Transverse colon (tissue), 3 donors: ENCODE measurements at regions not wholly inside any gene's neighbourhood (a gene's known extent, or its start where the extent isn't known, plus 50 kb on each side); places are given as distances from the start of the nearest gene placed in this dataset.

Experiments used
- EP300 ChIP-seq: sonication (generic); formaldehyde crosslinking; IDR thresholded peaks from one replicate; pipeline ENCODE4 v1.6.1; 2017; ENCODE audit warnings: antibody characterized with exemption, low read depth
- POLR2A ChIP-seq: fragments of 450-650 bp; IDR thresholded peaks from one replicate; pipeline ENCODE4 v1.6.1; 2016; ENCODE audit warnings: antibody characterized with exemption, mild to moderate bottlenecking, moderate library complexity
- TF ChIP-seq, protein P1 (sequence below), 5 experiments: fragments of 200-600 bp in 3 of 5; fragments of 450-650 bp in 2 of 5; sonication (generic) in 3 of 5; IDR thresholded peaks; 1 replicate in 2 of 5; 2 replicates in 3 of 5; pipeline ENCODE4 v1.5.1; 2016 to 2017; ENCODE audit warnings: antibody characterized with exemption in 5 of 5, inconsistent platforms in 3 of 5, mild to moderate bottlenecking in 2 of 5, moderate library complexity in 1 of 5

DNA sequence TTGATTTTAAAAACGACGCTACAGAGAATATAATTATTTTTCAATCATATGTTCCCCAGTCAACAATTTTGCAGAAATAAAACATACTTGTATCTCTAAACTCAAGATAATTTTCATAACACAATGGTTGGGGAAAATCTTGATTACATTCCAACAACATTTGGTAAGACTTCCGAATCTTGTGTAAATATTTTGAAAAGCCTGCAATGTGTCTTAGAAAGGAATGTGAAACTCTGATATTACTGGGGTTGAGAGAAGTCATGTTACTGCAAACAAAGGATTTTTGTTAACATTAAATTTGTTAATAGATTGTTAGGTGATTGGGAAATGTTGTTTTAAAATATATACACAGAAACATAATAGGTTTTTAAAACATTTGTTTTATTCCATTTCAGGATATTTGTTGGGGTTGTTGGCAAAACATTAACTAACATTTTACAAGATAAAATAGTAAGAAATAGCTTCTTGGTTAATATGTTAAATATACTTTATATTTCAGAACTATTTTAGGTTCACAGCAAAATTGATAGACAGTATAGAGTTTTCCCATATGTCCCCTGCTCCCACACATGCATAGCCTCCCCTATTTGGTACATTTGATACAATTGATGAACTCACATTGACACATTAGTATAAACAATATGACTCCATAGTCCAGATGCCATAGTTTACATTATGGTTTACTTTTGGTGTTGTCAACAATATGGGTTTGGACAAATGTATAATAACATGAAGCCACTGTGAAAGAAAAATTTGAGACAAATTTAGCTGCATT lies 218.6 kb upstream of the FAM47A start:
- TF ChIP-seq POLR2A (no peak), EP300 (no peak)
- TF ChIP-seq, protein P1, sequence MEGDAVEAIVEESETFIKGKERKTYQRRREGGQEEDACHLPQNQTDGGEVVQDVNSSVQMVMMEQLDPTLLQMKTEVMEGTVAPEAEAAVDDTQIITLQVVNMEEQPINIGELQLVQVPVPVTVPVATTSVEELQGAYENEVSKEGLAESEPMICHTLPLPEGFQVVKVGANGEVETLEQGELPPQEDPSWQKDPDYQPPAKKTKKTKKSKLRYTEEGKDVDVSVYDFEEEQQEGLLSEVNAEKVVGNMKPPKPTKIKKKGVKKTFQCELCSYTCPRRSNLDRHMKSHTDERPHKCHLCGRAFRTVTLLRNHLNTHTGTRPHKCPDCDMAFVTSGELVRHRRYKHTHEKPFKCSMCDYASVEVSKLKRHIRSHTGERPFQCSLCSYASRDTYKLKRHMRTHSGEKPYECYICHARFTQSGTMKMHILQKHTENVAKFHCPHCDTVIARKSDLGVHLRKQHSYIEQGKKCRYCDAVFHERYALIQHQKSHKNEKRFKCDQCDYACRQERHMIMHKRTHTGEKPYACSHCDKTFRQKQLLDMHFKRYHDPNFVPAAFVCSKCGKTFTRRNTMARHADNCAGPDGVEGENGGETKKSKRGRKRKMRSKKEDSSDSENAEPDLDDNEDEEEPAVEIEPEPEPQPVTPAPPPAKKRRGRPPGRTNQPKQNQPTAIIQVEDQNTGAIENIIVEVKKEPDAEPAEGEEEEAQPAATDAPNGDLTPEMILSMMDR (IDR thresholded peaks at IDR 0.05) = no peak
